ENCODE measurements at regions not wholly inside any gene's neighbourhood (a gene's known extent, or its start where the extent isn't known, plus 50 kb on each side); places are given as distances from the start of the nearest gene placed in this dataset.

- TF ChIP-seq EZH2 (IDR thresholded peaks at IDR 0.05; ENCODE audit: insufficient read depth, poor library complexity, severe bottlenecking) (no peak), EZH2phosphoT487 (IDR thresholded peaks at IDR 0.05; ENCODE audit: insufficient read depth, low read depth) (no peak)
Observed at GRCh38 chr5:114255260-114255659, 106.6 kb upstream of the KCNN2 start.
